ENCODE measurements at regions not wholly inside any gene's neighbourhood (a gene's known extent, or its start where the extent isn't known, plus 50 kb on each side); places are given as distances from the start of the nearest gene placed in this dataset.

DNA sequence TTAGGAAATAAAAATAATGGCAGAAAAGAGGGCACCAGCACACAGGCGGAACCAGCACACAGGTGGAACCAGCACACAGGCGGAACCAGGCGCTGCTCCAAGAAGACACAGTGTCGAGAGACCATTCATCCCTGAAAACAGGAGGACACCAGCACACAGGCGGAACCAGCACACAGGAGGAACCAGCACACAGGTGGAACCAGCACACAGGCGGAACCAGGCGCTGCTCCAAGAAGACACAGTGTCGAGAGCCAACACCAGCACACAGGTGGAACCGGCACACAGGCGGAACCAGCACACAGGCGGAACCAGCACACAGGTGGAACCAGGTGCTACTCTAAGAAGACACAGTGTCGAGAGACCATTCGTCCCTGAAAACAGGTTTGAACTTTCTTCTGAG, 115.5 kb upstream of the TMEM18 start:
- Histone ChIP-seq H2BK120ac (ENCODE audit: low read depth, low read length) (no peak overlapping the region), H3K4me3 (ENCODE audit: low read length) (no peak overlapping the region), H3K36me3 (ENCODE audit: control insufficient read depth, insufficient read depth, low read length) (no peaks in the 10 kb centered on the region), H2BK15ac (replicated peaks; ENCODE audit: low read depth) (no peak overlapping the region), H3K27me3 (ENCODE audit: insufficient read depth, low read length, poor library complexity) (no peaks in the 10 kb centered on the region), H3K56ac (ENCODE audit: low read length) (no peak overlapping the region), H2AK5ac (ENCODE audit: low read length) (no peak overlapping the region), H2BK5ac (ENCODE audit: low read length) (no peak overlapping the region), H4K8ac (ENCODE audit: low read depth, low read length) (no peak overlapping the region), H3K18ac (ENCODE audit: low read length) (no peak overlapping the region), H3K23ac (ENCODE audit: low read length) (no peak overlapping the region), H3K9ac (ENCODE audit: low read length) (no peak overlapping the region), H3K27ac (ENCODE audit: low read depth, low read length) (no peak overlapping the region), H3K4me1 (ENCODE audit: control insufficient read depth, low read depth, low read length) (no peaks in the 10 kb centered on the region), H3K79me1 (ENCODE audit: low read length) (no peaks in the 10 kb centered on the region), H3K4me2 (ENCODE audit: low read length) (no peak overlapping the region), H3K79me2 (ENCODE audit: control insufficient read depth, insufficient read depth, low read length) (no peaks in the 10 kb centered on the region), H4K5ac (ENCODE audit: low read length) (no peak overlapping the region), H3K4ac (ENCODE audit: low read depth, low read length) (no peak overlapping the region)
- no peak for DNase-seq
- WGBS (ENCODE audit: extremely low coverage, insufficient coverage, low lambda C conversion rate): no CpG with 5 or more reads among the region's 13 CpGs

GRCh38 chr2:790634-791245, 113.5 kb upstream of the TMEM18 start:
- Histone ChIP-seq H2BK15ac (replicated peaks; ENCODE audit: low read depth) (no peak overlapping the region), H4K5ac (ENCODE audit: low read length) (no peak overlapping the region), H3K18ac (ENCODE audit: low read length) (no peak overlapping the region), H4K8ac (ENCODE audit: low read depth, low read length) (no peak overlapping the region), H2BK120ac (ENCODE audit: low read depth, low read length) (no peak overlapping the region), H2AK5ac (ENCODE audit: low read length) (no peak overlapping the region), H3K27me3 (ENCODE audit: insufficient read depth, low read length, poor library complexity) (no peaks in the 10 kb centered on the region), H3K36me3 (ENCODE audit: control insufficient read depth, insufficient read depth, low read length) (no peaks in the 10 kb centered on the region), H3K4me2 (ENCODE audit: low read length) (no peak overlapping the region), H2BK5ac (ENCODE audit: low read length) (no peak overlapping the region), H3K23ac (ENCODE audit: low read length) (no peak overlapping the region), H3K4me1 (ENCODE audit: control insufficient read depth, low read depth, low read length) (no peaks in the 10 kb centered on the region), H3K79me1 (ENCODE audit: low read length) (no peaks in the 10 kb centered on the region), H3K4ac (ENCODE audit: low read depth, low read length) (no peak overlapping the region), H3K79me2 (ENCODE audit: control insufficient read depth, insufficient read depth, low read length) (no peaks in the 10 kb centered on the region), H3K4me3 (ENCODE audit: low read length) (no peak overlapping the region), H3K56ac (ENCODE audit: low read length) (no peak overlapping the region), H3K27ac (ENCODE audit: low read depth, low read length) (no peak overlapping the region), H3K9ac (ENCODE audit: low read length) (no peak overlapping the region)
- DNase-seq: no peak
- WGBS (ENCODE audit: extremely low coverage, insufficient coverage, low lambda C conversion rate): no CpG with 5 or more reads among the region's 7 CpGs

DNA sequence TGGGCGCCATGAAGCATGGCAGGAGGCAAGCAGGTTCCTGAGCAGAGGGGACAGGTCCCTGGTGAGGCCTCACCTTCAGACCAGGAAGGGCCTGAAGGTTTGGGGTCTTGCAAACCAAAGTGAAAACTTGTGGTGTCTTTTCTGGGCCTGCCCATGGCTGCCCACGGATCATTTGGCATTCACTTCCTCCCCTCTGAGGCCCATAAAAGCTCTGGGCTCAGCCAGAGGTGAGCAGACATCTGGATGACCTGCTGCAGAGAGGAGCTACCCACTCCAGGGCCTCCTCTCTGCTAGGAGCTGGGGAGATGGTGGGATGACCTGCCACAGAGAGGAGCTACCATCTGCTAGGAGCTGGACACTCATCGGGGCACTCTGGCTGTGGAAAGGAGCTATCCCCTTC, 112.9 kb upstream of the TMEM18 start:
- Histone ChIP-seq H2AK5ac (ENCODE audit: low read length) (no peak overlapping the region), H3K79me2 (ENCODE audit: control insufficient read depth, insufficient read depth, low read length) (no peaks in the 10 kb centered on the region), H3K56ac (ENCODE audit: low read length) (no peak overlapping the region), H2BK5ac (ENCODE audit: low read length) (no peak overlapping the region), H3K18ac (ENCODE audit: low read length) (no peak overlapping the region), H3K27ac (ENCODE audit: low read depth, low read length) (no peak overlapping the region), H4K5ac (ENCODE audit: low read length) (no peak overlapping the region), H3K9ac (ENCODE audit: low read length) (no peak overlapping the region), H3K4me1 (ENCODE audit: control insufficient read depth, low read depth, low read length) (no peaks in the 10 kb centered on the region), H3K23ac (ENCODE audit: low read length) (no peak overlapping the region), H4K8ac (ENCODE audit: low read depth, low read length) (no peak overlapping the region), H3K79me1 (ENCODE audit: low read length) (no peaks in the 10 kb centered on the region), H3K4ac (ENCODE audit: low read depth, low read length) (no peak overlapping the region), H2BK15ac (replicated peaks; ENCODE audit: low read depth) (no peak overlapping the region), H3K4me2 (ENCODE audit: low read length) (no peak overlapping the region), H2BK120ac (ENCODE audit: low read depth, low read length) (no peak overlapping the region), H3K4me3 (ENCODE audit: low read length) (no peak overlapping the region), H3K27me3 (ENCODE audit: insufficient read depth, low read length, poor library complexity) (no peaks in the 10 kb centered on the region), H3K36me3 (ENCODE audit: control insufficient read depth, insufficient read depth, low read length) (no peaks in the 10 kb centered on the region)
- whole genome bisulfite sequencing (ENCODE audit: extremely low coverage, insufficient coverage, low lambda C conversion rate): no CpG with 5 or more reads among the region's 3 CpGs
- DNase-seq: no peak

DNA sequence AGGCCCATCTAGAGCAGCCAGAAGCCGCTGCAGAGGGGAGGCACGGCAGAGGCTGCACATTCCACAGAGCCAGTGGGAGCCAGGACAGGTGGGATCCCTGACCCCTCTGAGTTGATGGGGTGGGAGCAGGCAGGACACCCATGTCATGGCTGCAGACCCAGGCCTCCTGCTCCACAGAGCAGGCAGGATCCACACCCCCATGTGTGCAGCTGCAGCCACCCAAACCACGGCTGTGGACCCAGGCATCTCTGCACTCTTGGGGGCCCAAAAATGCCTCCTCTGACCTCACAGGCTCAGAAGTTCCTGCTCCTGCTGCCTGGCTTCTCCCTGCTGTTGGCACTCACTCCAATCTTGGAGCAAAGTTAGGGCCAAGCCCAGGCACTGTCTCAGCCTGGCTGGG, 112.3 kb upstream of the TMEM18 start:
- no CpG with 5 or more reads among the region's 3 CpGs for WGBS (ENCODE audit: extremely low coverage, insufficient coverage, low lambda C conversion rate)

DNA sequence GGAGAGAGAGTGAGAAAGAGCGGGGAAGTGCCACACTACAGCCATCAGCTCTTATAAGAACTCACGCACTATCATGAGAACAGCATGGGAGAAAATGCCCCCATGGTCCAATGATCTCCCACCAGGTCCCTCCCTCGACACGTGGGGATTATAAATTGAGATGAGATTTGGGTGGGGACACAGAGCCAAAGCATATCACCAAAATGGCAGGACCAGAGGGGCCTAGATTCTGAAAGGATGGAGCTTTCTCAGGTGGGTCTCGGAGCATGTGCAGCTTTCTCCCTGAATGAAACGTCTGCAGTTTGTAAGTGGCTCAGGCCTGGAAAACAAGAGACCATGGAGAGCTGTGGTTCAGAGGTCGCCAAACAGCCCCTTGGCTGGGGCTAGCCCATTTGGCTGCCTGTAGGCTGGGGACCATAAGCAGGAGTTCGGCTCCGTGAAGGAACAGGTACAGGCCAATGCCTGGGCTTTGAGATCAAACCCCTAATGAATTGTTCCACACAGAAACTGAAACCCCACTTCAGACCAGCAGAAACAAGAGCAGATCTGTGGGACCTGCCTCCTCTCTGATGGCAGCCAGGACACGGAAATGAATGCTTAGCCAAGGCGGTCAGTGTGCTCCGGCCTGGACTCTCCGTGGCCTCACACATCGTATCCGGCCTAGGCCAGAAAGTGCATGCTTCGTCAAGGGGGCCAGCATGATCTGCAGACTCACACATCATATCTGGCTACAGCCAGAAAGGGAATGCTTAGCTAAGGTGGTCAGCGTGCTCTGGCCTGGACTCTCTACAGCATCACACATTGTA, 111.2 kb upstream of the TMEM18 start:
- no peaks in the 10 kb centered on the region for H3K79me1 ChIP-seq (ENCODE audit: low read length)
- no peaks in the 10 kb centered on the region for H3K36me3 ChIP-seq (ENCODE audit: control insufficient read depth, insufficient read depth, low read length)
- no peak overlapping the region for H3K4me3 ChIP-seq (ENCODE audit: low read length)
- H2BK15ac ChIP-seq (replicated peaks; ENCODE audit: low read depth): no peak overlapping the region
- no peak overlapping the region for H2AK5ac ChIP-seq (ENCODE audit: low read length)
- H3K18ac ChIP-seq (ENCODE audit: low read length): no peak overlapping the region
- no peak for DNase-seq
- H4K8ac ChIP-seq (ENCODE audit: low read depth, low read length): no peak overlapping the region
- no peaks in the 10 kb centered on the region for H3K27me3 ChIP-seq (ENCODE audit: insufficient read depth, low read length, poor library complexity)
- H3K4ac ChIP-seq (ENCODE audit: low read depth, low read length): no peak overlapping the region
- H3K4me2 ChIP-seq (ENCODE audit: low read length): no peak overlapping the region
- H3K56ac ChIP-seq (ENCODE audit: low read length): no peak overlapping the region
- no peak overlapping the region for H4K5ac ChIP-seq (ENCODE audit: low read length)
- no peak overlapping the region for H3K9ac ChIP-seq (ENCODE audit: low read length)
- H2BK120ac ChIP-seq (ENCODE audit: low read depth, low read length): no peak overlapping the region
- H3K27ac ChIP-seq (ENCODE audit: low read depth, low read length): no peak overlapping the region
- no peaks in the 10 kb centered on the region for H3K79me2 ChIP-seq (ENCODE audit: control insufficient read depth, insufficient read depth, low read length)
- H2BK5ac ChIP-seq (ENCODE audit: low read length): no peak overlapping the region
- no peak overlapping the region for H3K23ac ChIP-seq (ENCODE audit: low read length)
- no peaks in the 10 kb centered on the region for H3K4me1 ChIP-seq (ENCODE audit: control insufficient read depth, low read depth, low read length)
- whole genome bisulfite sequencing (ENCODE audit: extremely low coverage, insufficient coverage, low lambda C conversion rate): no CpG with 5 or more reads among the region's 17 CpGs

More for the DNA sequence above, 112.3 kb upstream of the TMEM18 start:
- H3K18ac ChIP-seq (ENCODE audit: low read length): no peak overlapping the region
- no peak overlapping the region for H3K4me2 ChIP-seq (ENCODE audit: low read length)
- no peak overlapping the region for H3K27ac ChIP-seq (ENCODE audit: low read depth, low read length)
- H3K56ac ChIP-seq (ENCODE audit: low read length): no peak overlapping the region
- H3K79me1 ChIP-seq (ENCODE audit: low read length): no peaks in the 10 kb centered on the region
- DNase-seq: no peak
- H3K4ac ChIP-seq (ENCODE audit: low read depth, low read length): no peak overlapping the region
- no peak overlapping the region for H3K23ac ChIP-seq (ENCODE audit: low read length)
- H2AK5ac ChIP-seq (ENCODE audit: low read length): no peak overlapping the region
- no peak overlapping the region for H2BK120ac ChIP-seq (ENCODE audit: low read depth, low read length)
- no peaks in the 10 kb centered on the region for H3K79me2 ChIP-seq (ENCODE audit: control insufficient read depth, insufficient read depth, low read length)
- H3K4me3 ChIP-seq (ENCODE audit: low read length): no peak overlapping the region
- no peaks in the 10 kb centered on the region for H3K4me1 ChIP-seq (ENCODE audit: control insufficient read depth, low read depth, low read length)
- no peaks in the 10 kb centered on the region for H3K36me3 ChIP-seq (ENCODE audit: control insufficient read depth, insufficient read depth, low read length)
- H4K5ac ChIP-seq (ENCODE audit: low read length): no peak overlapping the region
- H3K9ac ChIP-seq (ENCODE audit: low read length): no peak overlapping the region
- H2BK5ac ChIP-seq (ENCODE audit: low read length): no peak overlapping the region
- no peaks in the 10 kb centered on the region for H3K27me3 ChIP-seq (ENCODE audit: insufficient read depth, low read length, poor library complexity)
- no peak overlapping the region for H4K8ac ChIP-seq (ENCODE audit: low read depth, low read length)
- H2BK15ac ChIP-seq (replicated peaks; ENCODE audit: low read depth): no peak overlapping the region

DNA sequence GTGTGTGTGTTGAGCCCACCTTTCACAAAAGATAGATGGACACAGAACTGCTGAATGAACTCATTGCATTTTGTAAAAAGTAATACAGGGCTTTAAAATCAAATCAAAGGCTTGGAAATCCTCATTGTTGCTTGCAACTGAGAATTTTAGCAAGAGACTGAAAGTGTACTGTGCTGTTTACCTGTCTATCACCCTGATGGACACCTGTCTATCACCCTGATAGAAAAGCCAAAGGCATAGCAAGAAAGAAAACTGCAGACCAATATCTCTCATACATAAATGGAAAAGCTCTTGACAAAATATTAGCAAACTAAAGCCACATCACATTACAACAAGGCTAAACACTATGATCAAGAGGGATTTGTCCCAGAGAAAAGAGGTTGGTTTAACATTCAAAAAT, 107.5 kb upstream of the TMEM18 start:
- no peak overlapping the region for H3K4me2 ChIP-seq (ENCODE audit: low read length)
- no peaks in the 10 kb centered on the region for H3K79me1 ChIP-seq (ENCODE audit: low read length)
- no peaks in the 10 kb centered on the region for H3K79me2 ChIP-seq (ENCODE audit: control insufficient read depth, insufficient read depth, low read length)
- H2AK5ac ChIP-seq (ENCODE audit: low read length): no peak overlapping the region
- DNase-seq: no peak
- no peaks in the 10 kb centered on the region for H3K4me1 ChIP-seq (ENCODE audit: control insufficient read depth, low read depth, low read length)
- no peak overlapping the region for H3K4ac ChIP-seq (ENCODE audit: low read depth, low read length)
- H2BK120ac ChIP-seq (ENCODE audit: low read depth, low read length): no peak overlapping the region
- no peak overlapping the region for H4K5ac ChIP-seq (ENCODE audit: low read length)
- no peak overlapping the region for H3K23ac ChIP-seq (ENCODE audit: low read length)
- no peak overlapping the region for H3K56ac ChIP-seq (ENCODE audit: low read length)
- H3K36me3 ChIP-seq (ENCODE audit: control insufficient read depth, insufficient read depth, low read length): no peaks in the 10 kb centered on the region
- no peaks in the 10 kb centered on the region for H3K27me3 ChIP-seq (ENCODE audit: insufficient read depth, low read length, poor library complexity)
- H3K27ac ChIP-seq (ENCODE audit: low read depth, low read length): no peak overlapping the region
- H2BK15ac ChIP-seq (replicated peaks; ENCODE audit: low read depth): no peak overlapping the region
- no peak overlapping the region for H2BK5ac ChIP-seq (ENCODE audit: low read length)
- H3K18ac ChIP-seq (ENCODE audit: low read length): no peak overlapping the region
- H3K9ac ChIP-seq (ENCODE audit: low read length): no peak overlapping the region
- H3K4me3 ChIP-seq (ENCODE audit: low read length): no peak overlapping the region
- no peak overlapping the region for H4K8ac ChIP-seq (ENCODE audit: low read depth, low read length)
